IPS-NIHi11 (cell line): ENCODE measurements at regions not wholly inside any gene's neighbourhood (a gene's known extent, or its start where the extent isn't known, plus 50 kb on each side); places are given as distances from the start of the nearest gene placed in this dataset.

ENCODE experiments used
- DNase-seq: peaks from one replicate; pipeline ENCODE4 v3.0.0; 2012; ENCODE audit warnings: mixed read lengths, low spot score

DNA sequence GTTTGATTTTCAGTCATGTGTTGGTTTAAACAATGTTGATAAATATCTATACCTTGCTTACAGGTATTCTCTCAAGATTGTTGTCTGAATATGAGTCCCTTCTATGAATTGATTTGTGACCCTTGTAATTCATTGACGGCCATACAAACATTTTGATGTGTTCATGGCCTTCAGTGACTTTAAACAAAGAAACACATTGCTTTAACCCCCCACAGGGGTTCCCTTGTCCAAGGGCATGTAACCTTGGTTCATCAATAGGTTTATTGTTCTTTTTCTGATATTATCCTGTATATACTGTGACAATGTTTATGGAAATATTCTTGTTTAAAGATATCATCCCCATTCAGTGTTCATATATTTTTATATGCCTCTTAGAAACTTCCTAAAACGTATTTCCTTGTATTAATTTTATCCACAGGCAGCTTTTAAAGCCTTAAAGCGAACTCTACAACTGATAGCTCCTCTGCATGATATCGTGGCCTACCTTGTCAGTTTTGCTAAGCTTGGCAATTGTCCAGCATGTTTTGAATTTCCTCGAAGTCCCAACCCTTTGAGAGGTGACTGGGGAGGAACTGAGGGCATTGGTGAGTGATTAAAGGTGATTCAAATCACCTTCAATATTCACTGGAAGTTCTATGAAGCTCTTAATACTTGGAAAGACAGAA is 87.0 kb downstream of the CD164 start:
- no peak for DNase-seq

GRCh38 chr6:109292983-109293586 is 89.2 kb downstream of the CD164 start:
- DNase-seq: no peak

DNA sequence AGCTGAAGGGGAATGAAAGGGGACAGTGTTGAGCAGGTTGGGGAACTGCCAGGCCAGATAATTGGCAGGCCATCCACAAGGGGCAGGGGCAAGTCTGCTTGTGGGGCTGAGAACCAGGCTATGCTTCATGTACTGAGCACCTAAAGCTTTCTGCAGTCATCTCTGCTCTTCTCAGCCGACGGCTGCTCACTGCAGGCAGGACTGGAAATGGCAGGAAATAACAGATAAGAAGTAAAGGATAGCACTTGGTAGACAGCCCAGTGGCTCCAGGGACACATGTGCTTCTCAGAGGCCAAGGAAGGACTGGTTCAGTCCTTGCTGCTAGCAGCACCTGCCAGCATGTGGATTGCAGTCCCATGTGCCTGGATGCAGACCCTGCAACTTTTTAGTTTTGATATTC is 89.8 kb downstream of the CD164 start:
- DNase-seq: peak; percentile 25

GRCh38 chr6:109291902-109292301 is 90.4 kb downstream of the CD164 start:
- DNase-seq: no peak

DNA sequence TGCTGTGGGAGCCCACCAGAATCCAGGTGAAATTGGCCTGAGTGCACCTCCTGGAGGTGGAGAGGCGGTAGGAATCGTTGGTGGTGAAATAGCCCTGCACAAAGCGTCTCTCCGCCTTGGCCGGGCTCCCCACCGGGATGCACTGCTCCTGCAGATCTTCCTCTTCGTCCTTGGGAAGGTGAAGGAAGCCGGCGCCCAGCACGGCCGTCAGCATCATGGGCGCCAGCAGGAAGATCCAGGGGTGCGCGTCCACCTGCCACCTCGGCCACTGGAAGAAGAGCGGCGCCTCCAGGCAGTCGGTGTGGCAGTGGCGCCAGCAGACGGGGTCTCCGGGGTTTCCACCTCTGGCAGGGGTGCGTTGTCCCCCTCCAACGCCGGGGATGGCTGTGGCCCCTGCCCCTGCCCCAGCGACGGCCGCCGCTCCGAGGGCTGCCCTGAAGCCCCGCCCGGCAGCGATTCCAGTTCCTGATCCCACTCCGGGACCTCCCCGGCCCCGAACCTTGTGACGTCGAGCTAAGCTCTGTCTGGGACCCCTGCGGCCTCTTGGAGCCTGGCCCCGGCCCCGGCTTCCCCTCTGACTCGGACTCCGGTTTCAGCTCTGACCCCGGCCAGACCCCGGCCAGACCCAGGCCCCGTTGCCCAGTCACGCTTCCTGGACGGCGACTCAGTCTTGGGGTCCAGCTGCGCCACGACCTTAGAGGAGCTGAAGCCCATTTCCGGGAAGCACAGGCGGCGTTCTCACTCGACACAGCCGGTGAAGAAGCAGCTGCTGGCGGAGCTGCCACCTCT is 91.9 kb downstream of the CD164 start:
- peak; percentile 23 for DNase-seq

GRCh38 chr6:109285366-109285765 is 96.9 kb downstream of the CD164 start:
- no peak for DNase-seq

- DNase-seq: no peak
Observed at GRCh38 chr6:109284675-109285074, 97.6 kb downstream of the CD164 start.

DNA sequence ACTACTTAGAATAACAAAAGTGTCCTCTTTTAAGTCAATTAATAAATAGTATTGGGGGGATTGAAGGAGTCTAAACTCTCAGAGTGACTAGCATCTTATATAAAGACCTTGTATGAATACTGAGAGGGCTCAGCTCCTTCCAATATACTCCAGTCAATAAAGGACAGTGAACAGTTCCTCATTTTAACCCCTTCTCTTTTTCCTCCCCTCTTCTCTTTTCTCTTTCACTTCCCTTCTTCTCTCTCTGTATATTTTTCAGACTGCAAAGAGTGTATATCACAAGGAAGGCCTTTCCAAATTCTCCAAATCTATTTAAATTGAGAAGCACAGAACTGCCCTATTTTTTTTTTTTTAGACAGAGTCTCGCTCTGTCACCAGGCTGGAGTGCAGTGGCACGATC is 99.5 kb downstream of the CD164 start:
- DNase-seq: no peak

DNA sequence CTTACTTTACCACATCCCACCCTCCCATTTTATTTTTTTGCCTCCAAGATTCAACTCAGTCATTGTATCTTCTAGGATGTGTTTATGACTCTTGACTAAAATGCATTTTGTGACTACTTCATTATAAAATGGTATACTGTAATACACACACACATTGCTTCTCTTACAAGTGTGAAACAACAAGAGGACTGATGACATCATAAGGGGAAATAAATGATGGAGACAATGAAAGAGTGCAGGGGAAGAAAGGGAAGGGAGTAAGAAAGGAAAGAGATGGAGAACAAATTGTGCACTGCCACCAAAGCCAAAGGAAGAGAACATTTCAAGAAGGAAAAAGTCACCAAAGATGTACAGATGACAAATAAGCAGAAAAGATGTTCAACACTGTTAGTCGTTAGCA is 102.6 kb downstream of the CD164 start:
- no peak for DNase-seq

DNA sequence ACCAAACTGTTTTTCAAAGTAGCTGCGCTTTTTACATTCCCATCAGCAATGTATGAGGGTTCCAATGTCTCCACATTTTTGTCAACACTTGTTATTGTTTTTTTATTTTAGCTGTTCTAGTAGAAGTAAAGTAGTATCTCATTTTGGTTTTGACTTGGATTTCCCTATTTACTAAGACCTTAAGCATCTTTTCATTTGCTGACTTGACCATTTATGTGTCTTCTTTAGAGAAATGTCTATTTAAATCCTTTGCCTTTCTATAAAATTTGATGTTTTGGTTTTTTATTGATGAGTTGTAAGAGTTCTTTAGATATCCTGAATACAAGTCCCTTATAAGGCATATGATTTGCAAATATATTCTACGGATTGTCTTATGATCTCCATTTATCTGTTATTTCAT is 110.6 kb downstream of the CD164 start:
- no peak for DNase-seq

GRCh38 chr6:109269953-109270517 is 112.2 kb downstream of the CD164 start:
- no peak for DNase-seq

GRCh38 chr6:109269057-109269456 is 113.2 kb downstream of the CD164 start:
- no peak for DNase-seq

DNA sequence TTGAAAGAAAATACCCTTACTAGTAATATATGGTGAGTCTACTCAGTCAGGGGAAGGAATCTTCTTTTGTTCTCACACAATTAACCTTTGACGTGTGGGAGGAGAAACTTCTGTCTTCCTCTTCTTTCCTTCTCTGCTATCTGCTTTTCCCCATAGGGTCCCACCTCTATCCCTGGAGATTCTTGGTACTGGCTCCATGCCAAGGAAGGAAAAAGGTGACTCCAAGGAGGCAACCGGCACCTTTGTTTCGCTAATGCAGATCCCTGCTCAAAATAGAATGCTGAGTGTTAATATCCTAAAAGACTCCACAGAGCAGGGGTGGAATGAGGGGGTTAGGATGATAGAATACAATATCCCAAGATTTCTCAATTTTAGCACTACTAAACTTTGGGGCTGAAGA is 116.7 kb downstream of the CD164 start:
- no peak for DNase-seq

DNA sequence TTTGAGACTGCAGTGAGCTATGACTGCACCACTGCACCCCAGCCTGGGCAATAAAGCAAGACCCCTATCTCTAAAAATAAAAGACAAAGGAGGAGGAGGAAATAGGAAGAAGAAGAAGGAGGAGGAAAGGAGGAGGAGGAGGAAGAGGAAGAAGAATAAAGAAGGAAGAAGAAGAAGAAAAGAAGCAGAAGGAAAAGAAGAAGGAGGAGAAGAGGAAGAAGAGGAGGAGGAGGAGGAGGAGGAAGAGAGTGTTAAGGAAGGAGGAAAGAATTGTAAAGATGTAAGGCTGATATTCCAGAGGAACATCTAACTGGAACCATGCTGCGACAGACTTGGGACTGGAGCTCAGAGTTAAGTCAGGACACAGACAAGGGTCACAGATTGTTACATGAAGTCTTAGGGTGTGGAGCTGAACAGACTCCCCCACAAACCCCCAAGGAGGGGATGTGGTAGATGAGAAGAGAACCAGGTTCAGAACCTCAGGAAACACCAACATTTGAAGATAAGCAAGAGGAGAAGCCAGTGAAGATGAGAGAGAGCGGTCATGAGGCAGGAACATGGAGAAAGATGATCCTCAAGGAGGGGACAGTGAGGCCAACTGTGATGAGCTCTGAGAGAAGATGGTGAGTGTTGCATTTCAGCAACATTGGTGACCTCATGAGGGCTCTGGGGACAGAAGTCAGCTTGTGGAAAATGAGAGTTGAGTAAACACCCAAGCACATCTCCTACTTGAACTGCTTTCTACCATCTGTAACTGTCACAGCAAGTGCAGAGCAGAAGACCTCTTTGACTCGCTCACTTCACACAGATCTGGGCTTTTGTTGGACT is 118.2 kb downstream of the CD164 start:
- no peak for DNase-seq

- DNase-seq: no peak
Observed at GRCh38 chr6:109262261-109262660, 120.0 kb downstream of the CD164 start.

GRCh38 chr6:109261811-109262210 is 120.5 kb downstream of the CD164 start:
- DNase-seq: no peak

DNA sequence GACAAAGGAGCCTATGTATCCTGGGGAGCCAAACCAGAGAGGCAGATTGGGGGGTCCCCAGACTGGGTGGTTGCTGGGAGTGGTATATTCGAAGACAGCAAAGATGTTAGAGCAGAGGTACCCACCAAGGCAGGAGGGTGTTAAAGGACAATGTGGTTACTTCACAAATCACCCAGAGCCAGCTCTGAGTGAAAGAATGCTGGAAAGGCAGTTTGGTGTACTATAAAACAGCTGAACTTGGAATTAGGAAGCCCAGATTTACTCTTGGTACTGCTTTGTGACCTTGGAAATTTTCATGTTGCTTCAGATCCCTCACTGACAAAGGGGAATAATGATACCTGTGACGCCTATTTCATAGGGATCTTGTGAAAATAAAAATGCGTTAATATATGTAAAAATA is 121.6 kb downstream of the CD164 start:
- DNase-seq: no peak

GRCh38 chr6:109260126-109260525 is 122.1 kb downstream of the CD164 start:
- no peak for DNase-seq

DNA sequence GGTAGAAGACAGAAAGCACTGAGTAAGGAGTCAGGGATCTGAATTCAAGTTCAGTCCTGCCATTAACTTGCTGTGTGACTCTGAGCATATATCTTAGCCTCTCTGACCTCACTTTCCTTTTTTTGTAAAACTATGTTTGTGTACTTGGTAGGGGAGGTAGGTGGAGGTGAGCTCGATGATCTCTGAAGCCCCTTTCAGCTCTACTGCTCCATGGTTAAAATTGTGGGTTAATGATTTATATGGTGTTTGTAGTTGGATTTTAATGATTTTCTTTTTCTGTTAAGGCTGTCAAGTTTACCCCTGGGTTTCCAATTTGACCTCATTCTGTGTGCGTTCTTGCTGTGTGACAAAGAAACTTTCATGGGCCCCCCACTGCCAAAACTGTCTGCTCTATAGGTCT is 124.1 kb downstream of the CD164 start:
- no peak for DNase-seq

DNA sequence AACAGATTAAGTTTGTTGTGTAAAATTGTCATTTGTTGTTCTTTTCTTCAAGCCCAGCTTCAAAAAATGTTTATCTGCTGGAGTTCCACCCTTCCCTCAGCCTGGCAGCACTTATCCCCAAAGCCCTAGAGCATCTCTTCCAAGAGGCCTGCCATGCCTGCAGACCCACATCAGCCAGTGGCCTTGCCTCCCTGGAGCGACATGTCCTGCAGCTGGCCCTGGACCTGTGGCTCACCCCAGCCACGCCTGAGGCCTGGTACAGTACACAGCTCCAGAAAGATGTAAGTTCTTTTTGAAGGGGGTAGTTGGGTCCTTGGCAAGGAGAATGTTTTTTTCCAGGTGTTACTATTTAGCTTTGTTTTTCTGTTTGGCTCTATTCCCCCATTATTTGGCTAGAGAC is 124.8 kb downstream of the CD164 start:
- DNase-seq: no peak

DNA sequence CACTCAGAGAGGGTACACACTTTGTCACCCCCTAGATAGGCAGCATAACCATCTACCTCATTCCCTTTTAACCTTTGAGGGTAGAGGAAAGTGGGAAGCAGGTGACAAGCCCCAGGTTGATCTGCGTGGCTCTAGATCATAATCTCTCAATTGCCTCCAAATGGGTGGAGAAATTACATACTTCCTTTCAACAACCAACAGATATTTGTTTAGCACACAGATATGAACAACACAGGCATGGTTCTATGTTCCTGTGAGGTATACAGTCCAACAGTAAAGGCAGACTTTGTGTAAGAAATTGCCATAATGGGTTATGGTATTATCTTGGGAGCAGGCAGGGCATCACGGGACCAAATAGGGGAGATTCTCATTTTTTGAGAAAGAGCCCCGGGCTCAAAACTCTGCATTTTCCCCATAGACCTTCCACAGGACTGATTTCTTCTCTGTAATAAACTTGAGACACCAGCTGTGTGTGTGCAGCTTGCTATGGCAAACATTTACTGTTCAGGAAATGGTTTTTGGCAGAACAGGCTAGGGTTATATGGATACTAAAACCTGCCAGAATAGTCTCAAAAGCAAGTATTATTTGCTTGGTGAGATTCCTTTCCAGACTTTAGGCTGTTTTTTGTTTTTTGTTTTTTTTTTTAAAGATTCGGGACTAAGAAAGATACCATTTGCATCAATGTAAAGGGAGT is 126.2 kb downstream of the CD164 start:
- no peak for DNase-seq

DNA sequence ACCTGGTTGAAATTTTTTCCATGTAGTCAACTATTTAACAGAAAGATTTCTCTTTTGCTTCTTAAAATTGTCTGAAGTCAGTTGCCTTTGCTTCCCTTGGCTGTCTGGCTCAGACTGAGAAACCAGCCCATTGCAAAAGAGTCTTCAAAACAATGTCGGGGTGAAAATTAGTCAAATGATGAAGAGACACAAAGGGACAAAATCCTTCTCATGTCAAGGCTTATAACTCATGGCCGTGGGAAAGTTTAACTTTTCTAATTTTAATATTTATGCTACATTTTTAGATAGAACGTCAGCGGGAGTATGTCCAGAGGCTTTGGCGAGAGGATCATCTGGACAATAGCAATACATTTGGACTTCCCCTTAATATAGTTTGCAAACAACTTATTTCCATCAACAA is 127.2 kb downstream of the CD164 start:
- DNase-seq: no peak
